CD1c-positive myeloid dendritic cell (primary cell): ENCODE measurements at regions not wholly inside any gene's neighbourhood (a gene's known extent, or its start where the extent isn't known, plus 50 kb on each side); places are given as distances from the start of the nearest gene placed in this dataset.
A peak's percentile ranks its signal among the peaks of the same experiment; 100 is the strongest.

ENCODE experiments used
- DNase-seq: peaks from one replicate; pipeline ENCODE4 v3.0.0-alpha.2; 2016; ENCODE audit errors: extremely low spot score

GRCh38 chr1:218636548-218636947 lies 291.4 kb downstream of the TGFB2 start:
- DNase-seq, result no peak

- DNase-seq, result no peak
Measured at GRCh38 chr1:218640173-218640572, 295.0 kb downstream of the TGFB2 start.

GRCh38 chr1:218642033-218642948 lies 297.2 kb downstream of the TGFB2 start:
- no peak for DNase-seq

- DNase-seq, result no peak
Measured at GRCh38 chr1:218643281-218643680, 298.1 kb downstream of the TGFB2 start.

- no peak for DNase-seq
Measured at GRCh38 chr1:218643926-218644325, 298.8 kb downstream of the TGFB2 start.

DNA sequence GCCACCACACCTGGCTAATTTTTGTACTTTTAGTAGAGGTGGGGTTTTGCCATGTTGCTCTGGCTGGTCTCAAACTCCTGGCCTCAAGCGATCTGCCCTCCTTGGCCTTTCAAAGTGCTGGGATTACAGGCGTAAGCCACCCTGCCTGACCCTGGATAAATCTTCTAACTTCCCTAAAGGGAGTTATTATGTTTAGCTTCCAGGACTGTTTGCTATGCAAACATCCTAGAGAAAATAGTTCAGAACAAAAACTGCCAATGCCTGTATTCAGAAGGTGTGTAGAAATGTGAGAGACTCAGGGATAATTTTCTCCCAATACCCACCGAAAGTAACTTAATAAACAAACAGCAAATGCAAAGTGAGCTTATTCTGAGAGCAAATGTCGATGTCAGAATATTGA lies 301.2 kb downstream of the TGFB2 start:
- DNase-seq, result no peak

GRCh38 chr1:218656301-218657037 lies 311.3 kb downstream of the TGFB2 start:
- no peak for DNase-seq

DNA sequence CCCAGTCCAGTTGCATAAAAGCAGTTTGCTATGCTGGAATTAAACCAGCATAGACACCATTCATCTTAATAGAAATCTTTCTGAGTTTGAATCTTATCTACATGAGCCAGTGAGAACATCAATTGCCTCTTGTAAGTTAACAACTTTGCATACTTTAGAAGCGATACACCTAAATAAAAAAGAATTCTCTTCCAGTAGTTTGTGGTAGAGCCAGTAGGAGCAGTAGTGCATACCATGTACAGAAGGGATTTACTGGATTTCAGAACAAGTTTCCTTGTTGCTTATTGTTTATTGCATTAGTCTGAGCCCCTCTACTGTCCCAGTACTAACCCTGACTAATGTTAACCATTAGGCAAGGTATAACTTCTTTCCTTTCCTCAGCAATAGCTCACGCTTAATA lies 313.1 kb downstream of the TGFB2 start:
- no peak for DNase-seq

DNA sequence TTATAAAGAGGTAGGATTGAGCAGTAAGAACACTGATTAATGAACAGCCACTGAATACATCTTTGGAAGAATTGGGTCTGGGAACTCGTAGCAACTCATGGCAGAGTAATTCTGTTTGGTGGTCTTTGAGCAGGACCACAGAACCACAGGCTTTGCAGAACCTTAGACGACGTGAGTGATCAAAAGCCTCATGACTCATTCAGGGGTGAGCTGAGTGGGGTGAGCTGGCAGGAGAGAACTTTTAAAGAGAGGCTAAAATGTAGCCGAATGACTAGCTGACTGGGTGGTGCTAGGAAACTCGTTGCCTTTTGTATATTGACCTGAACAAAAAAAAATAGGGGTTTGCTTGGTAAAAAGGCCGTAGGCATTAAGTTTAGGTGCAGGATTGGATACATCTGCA lies 313.8 kb downstream of the TGFB2 start:
- no peak for DNase-seq

GRCh38 chr1:218659911-218660677 lies 315.0 kb downstream of the TGFB2 start:
- DNase-seq, result no peak

DNA sequence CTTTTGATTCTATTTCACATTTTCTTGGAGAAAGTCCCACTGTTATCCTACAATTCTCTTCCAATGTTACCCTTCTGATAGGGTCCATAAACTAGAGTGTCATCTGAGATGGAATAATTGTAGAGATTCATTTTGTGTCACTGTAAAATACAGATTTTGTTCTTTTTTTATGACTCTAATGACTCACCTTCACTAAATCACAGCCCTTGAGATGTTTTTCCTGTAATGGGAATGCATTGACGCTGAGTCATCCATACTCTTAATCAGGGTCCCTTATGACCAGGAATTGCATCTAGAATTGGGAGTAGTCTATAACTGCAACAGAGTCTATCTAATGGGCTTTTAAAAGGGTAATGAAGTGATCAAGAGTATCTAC lies 315.5 kb downstream of the TGFB2 start:
- no peak for DNase-seq

GRCh38 chr1:218661411-218661810 lies 316.3 kb downstream of the TGFB2 start:
- DNase-seq, result no peak

DNA sequence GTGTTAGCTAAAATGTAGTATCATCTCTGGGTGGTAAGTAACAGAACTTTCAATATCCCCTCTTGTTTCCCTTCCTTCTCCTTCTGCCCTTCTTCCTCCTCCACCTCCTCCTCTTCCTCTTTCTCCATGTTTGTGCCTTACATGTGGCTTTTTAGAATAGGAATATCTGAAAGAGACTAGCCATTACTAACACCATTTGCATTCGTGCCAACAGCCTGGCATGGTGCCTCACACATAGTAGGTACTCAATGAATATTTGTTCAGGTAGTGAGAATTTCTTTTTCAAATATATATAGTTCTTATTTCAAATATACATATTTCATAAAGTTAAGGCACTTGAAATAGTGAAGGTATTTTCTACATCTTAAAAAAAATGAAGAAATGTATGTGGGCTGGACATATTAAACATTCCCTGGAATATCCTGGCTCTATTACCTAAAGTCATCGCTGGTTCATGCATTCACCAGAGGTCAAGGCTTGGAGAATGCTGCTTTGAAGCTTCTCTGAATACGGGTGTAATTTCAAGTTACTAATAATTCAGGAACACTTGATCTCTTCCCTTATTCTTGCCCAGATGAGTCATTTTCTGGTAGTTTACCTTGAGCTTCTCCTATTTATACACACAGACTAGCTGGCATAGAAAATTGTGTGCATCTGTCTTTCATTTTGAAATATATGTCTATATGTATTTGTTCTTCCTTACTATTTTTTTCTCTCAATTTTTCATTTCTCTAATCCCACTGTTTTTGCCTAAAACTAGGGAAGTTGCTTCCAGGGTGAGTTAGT lies 319.4 kb downstream of the TGFB2 start:
- no peak for DNase-seq

DNA sequence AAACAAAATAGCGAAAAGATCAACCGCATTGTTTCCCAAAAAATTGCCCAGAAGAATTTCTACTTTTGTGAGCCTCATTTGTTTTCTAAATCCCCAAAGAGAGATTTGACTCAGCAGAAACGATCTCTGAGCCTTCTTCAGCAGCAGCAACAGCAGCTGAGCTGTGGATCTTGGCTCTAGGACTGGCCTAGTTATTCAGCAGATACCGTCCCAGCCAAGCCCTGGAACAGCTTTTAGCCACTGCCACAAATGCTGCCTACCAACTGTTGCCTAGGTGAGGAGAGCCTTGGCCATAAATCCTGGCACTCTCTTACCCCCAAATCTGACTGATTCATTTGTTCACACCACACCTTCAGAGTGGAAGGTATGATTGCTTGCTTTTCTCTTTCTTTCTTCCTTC lies 320.1 kb downstream of the TGFB2 start:
- DNase-seq, result no peak

DNA sequence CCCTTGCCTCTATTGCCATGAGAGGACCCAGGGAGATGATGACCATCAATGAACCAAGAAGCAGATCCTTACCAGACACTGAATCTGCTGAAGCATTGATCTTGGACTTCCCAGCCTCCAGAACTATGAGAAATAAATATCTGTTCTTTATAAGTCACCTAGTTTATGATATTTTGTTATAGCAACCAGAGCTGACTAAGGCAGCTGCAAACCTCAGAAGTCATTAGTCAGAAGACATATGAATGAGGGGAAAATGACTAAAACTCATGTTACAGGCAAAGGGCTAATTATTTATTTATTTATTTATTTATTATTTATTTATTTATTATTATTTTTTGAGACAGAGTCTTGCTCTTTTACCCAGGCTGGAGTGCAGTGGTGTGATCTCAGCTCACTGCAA lies 321.1 kb downstream of the TGFB2 start:
- DNase-seq, result no peak

- no peak for DNase-seq
Measured at GRCh38 chr1:218667781-218668516, 322.8 kb downstream of the TGFB2 start.

- no peak for DNase-seq
Measured at GRCh38 chr1:218669431-218669830, 324.3 kb downstream of the TGFB2 start.

DNA sequence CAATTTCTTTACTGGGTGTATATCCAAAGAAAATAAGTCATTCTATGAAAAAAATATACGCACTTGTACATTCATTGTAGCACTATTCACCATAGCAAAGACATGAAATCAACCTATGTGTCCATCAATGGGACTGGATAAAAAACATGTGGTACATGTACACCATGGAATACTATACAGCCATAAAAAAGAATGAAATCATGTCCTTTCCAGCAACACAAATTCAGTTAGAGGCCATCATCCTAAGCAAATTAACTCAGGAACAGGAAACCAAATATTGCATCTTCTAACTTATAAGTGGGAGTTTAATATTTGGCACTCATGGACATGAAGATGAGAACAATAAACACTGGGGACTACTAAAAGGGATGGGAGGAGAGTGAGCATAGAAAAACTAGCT lies 325.7 kb downstream of the TGFB2 start:
- DNase-seq, result no peak

DNA sequence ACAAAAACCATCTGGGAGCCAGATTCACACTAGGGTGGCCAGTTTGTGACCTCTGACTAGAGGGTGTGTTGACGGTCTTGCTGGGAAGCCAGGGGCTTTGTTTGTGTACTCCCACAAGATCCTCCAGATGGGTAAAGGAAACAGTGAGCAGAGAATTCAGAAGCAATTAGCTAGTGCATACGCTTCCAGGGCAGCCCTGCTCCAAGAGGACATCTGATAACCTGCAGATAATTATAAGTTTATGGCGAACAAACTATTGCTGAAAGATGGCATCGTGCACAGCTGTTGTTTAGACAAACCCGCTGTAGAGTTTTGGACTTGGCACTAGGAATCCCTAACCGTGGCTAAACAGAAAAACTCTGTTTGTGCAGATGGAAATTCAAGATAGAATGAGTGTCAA lies 326.4 kb downstream of the TGFB2 start:
- no peak for DNase-seq

- DNase-seq, result no peak
Measured at GRCh38 chr1:218673170-218673569, 328.0 kb downstream of the TGFB2 start.

GRCh38 chr1:218674280-218674773 lies 329.2 kb downstream of the TGFB2 start:
- DNase-seq, result peak; percentile 3
